Skeletal muscle satellite cell (primary cell): ENCODE measurements at regions not wholly inside any gene's neighbourhood (a gene's known extent, or its start where the extent isn't known, plus 50 kb on each side); places are given as distances from the start of the nearest gene placed in this dataset.

ENCODE experiments used
- H3K27me3 ChIP-seq: 2 replicates; pipeline ENCODE4 v1.7.0; 2013; ENCODE audit warnings: low read length; ENCODE audit not compliant: control insufficient read depth, insufficient read depth
- H3K36me3 ChIP-seq: 2 replicates; pipeline ENCODE4 v1.7.0; 2013; ENCODE audit warnings: mild to moderate bottlenecking, control low read depth, low read length; ENCODE audit not compliant: insufficient read depth
- H3K4me1 ChIP-seq: 2 replicates; pipeline ENCODE4 v1.7.0; 2013; ENCODE audit warnings: low read length; ENCODE audit not compliant: control insufficient read depth, insufficient read depth
- H3K4me2 ChIP-seq: 2 replicates; pipeline ENCODE4 v1.7.0; 2013; ENCODE audit warnings: mild to moderate bottlenecking, low read length
- H3K4me3 ChIP-seq: 2 replicates; pipeline ENCODE4 v1.7.0; 2013; ENCODE audit warnings: low read length
- H3K9ac ChIP-seq: 2 replicates; pipeline ENCODE4 v1.7.0; 2013; ENCODE audit warnings: mild to moderate bottlenecking, low read depth, low read length, moderate library complexity
- H3K9me3 ChIP-seq: replicated peaks from 2 replicates; pipeline ENCODE4 v1.7.0; 2013; ENCODE audit warnings: mild to moderate bottlenecking, control low read depth, low read length

DNA sequence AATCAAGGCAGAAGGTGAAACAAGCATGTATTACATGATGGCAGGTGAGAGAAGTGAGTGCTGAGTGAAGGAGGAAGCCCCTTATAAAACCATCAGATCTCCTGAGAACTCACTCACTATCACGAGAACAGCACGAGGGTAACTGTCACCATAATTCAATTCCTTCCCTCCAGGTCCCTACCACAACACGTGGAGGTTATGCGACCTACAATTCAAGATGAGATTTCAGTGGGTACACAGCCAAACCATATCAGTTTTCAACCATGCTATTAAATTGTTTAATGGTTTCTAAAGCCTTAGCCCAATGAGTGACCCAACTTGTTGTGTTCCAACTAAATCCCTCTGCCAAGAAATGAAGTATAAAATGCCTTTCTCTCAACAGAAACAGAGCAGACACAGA, 519.8 kb downstream of the GBA3 start:
- H3K27me3 ChIP-seq, result no peaks in the 10 kb centered on the region
- no peak overlapping the region for H3K4me3 ChIP-seq
- H3K36me3 ChIP-seq, result no peaks in the 10 kb centered on the region
- H3K9me3 ChIP-seq, result no peaks in the 10 kb centered on the region
- no peaks in the 10 kb centered on the region for H3K4me1 ChIP-seq
- H3K4me2 ChIP-seq, result no peak overlapping the region
- no peak overlapping the region for H3K9ac ChIP-seq

DNA sequence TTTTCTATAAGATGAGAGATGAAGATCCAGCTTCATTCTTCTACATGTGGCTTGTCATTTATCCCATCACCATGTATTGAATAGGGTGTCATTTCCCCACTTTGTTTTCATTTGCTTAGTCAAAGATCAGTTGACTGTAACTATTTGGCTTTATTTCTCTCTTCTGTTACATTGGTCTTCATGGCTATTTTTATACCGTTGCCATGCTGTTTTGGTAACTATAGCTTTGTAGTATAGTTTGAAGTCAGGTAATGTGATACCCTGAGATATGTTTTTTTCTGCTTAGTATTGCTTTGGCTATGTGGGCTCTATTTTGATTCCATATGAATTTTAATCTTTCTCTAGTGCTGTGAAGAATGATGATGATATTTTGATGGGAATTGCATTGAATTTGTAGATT, 514.3 kb downstream of the GBA3 start:
- Histone ChIP-seq H3K36me3 (no peaks in the 10 kb centered on the region), H3K4me1 (no peaks in the 10 kb centered on the region), H3K9me3 (no peaks in the 10 kb centered on the region), H3K27me3 (no peaks in the 10 kb centered on the region), H3K9ac (no peak overlapping the region), H3K4me2 (no peak overlapping the region), H3K4me3 (no peak overlapping the region)

DNA sequence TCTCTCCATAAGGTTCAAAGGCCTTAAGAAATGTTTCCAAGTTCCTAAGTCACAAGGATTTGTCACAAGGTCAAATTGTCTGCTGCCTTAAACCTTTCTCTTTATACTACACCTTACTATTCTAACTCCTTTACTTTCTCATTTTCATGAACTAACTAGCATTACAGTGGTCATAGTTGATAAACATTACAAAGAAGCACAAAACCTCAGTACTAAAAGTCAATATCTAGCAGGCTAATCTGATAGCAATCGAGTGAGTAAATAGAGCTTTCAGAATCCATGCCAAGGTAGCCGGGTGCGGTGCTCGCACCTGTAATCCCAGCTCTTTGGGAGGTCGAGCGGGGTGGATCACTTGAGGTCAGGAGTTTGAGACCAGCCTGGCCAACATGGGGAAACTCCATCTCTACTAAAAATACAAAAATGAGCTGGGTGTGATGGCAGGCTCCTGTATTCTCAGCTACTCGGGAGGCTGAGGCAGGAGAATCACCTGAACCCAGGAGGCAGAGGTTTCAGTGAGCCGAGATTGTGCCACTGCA, 510.0 kb downstream of the GBA3 start:
- Histone ChIP-seq H3K9ac (no peak overlapping the region), H3K9me3 (no peaks in the 10 kb centered on the region), H3K4me2 (no peak overlapping the region), H3K4me3 (no peak overlapping the region), H3K4me1 (no peaks in the 10 kb centered on the region), H3K36me3 (no peaks in the 10 kb centered on the region), H3K27me3 (no peaks in the 10 kb centered on the region)

DNA sequence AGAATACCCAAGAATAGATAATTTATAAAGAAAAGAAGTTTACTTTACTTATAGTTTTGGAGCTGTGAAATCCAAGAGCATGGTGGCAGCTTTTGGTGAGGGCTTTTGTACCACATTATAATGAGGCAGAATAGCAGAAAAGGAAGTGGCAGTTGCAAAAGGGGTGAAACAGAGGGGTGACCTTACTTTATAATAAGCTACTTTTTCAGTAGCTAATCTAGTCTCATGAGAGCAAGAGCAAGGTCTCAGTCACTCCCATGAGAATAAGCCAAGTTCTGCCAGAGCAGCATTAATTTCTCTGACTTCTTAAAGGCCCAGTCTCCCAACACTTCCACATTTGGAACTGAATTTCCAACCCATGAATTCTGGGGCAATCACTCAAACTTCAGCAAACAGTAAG, 502.0 kb downstream of the GBA3 start:
- no peak overlapping the region for H3K4me3 ChIP-seq
- H3K27me3 ChIP-seq, result no peaks in the 10 kb centered on the region
- no peaks in the 10 kb centered on the region for H3K9me3 ChIP-seq
- H3K36me3 ChIP-seq, result no peaks in the 10 kb centered on the region
- H3K4me1 ChIP-seq, result no peaks in the 10 kb centered on the region
- no peak overlapping the region for H3K4me2 ChIP-seq
- no peak overlapping the region for H3K9ac ChIP-seq

DNA sequence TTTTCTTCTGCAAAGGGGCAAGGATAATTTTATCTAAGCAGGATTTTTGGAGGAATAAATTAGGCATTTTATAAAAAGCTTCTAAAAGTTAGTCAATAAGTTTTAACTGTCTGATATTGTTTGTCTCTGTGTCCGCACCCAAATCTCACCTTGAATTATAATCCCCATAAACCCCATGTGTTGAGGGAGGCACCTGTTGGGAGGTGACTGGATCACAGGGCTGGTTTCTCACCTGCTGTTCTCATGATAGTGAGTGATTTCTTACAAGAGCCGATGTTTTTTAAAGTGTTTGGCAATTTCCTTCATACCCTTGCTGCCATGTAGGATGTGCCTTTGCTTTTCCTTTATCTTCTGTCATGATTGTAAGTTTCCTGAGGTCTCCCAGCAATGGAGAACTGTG, 481.4 kb downstream of the GBA3 start:
- no peaks in the 10 kb centered on the region for H3K36me3 ChIP-seq
- no peaks in the 10 kb centered on the region for H3K4me1 ChIP-seq
- H3K9me3 ChIP-seq, result no peaks in the 10 kb centered on the region
- no peaks in the 10 kb centered on the region for H3K27me3 ChIP-seq
- H3K4me3 ChIP-seq, result no peak overlapping the region
- no peak overlapping the region for H3K9ac ChIP-seq
- no peak overlapping the region for H3K4me2 ChIP-seq

DNA sequence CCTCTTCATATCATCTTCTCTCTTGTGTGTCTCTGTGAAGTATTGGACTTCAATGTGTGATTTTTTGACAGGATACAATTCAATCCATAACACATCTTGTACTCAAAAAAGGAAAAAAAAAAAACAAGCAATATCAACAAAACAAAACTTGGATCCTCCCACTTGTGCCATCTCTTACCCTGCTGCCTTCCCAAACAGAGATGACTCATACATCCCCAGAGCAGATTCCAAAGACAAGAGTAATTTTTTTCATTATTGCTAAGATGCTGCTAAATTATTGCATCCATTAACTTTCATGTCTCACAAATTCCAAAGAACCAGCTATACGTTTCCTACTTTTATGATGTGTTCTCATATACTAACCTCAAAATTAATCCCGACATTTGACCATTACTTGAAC, 479.2 kb downstream of the GBA3 start:
- no peaks in the 10 kb centered on the region for H3K9me3 ChIP-seq
- no peak overlapping the region for H3K4me2 ChIP-seq
- H3K4me1 ChIP-seq, result peaks cover 5% of the 10 kb centered on the region
- no peaks in the 10 kb centered on the region for H3K27me3 ChIP-seq
- H3K4me3 ChIP-seq, result no peak overlapping the region
- H3K36me3 ChIP-seq, result no peaks in the 10 kb centered on the region
- no peak overlapping the region for H3K9ac ChIP-seq

DNA sequence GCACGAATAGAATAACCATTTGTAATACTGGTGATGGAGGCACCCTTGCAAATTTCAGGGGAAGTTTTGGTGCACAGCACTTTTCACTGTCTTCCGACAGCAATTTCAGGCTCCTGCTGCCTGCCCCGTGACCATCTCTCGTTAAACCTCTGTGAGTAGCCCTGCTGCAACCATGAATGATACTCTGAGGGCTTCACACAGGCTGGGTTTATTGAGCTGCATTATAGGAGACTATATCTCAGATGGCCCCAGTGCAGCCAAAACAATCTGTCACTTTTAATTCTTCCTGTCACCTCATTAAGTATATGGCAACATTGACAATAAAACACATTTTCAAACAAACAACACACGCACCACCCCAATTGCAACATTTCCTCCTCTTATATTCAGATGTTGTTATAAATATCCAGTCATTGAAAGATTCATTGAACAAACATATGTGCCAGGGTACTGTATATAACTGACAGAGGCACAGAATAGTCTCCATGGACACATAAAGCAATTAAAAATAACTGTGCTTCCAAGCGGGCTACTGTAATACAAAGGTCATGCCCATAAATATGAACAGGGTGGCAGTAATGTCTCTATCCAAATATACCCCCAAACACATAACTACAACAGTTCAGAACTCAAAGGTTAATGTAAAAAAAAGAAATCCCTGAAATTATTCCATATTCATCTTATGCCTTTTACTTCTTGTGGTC, 477.0 kb downstream of the GBA3 start:
- H3K4me1 ChIP-seq, result peaks cover 5% of the 10 kb centered on the region
- no peaks in the 10 kb centered on the region for H3K36me3 ChIP-seq
- H3K4me2 ChIP-seq, result no peak overlapping the region
- H3K27me3 ChIP-seq, result no peaks in the 10 kb centered on the region
- H3K4me3 ChIP-seq, result no peak overlapping the region
- no peak overlapping the region for H3K9ac ChIP-seq
- no peaks in the 10 kb centered on the region for H3K9me3 ChIP-seq

DNA sequence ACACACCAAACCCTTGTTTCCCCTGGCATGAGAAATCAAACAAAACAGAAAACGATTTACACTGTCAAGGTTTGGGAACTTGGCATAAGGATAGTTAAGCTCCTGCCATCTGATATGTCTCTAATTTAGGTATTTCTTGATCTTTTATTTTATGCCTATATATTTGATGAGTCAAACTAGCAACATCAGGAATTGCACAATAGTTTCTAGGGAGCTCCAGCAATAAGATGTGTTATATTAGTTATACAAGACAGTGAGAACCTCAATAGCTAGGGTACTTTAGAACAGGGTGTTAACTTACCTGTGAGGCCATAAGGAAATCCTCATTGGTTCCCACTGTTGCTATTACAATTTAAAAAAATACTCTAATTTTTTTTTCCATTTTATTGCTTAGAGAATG, 474.2 kb downstream of the GBA3 start:
- Histone ChIP-seq H3K9me3 (no peaks in the 10 kb centered on the region), H3K4me2 (no peak overlapping the region), H3K36me3 (no peaks in the 10 kb centered on the region), H3K4me1 (peaks cover 5% of the 10 kb centered on the region), H3K27me3 (no peaks in the 10 kb centered on the region), H3K4me3 (no peak overlapping the region), H3K9ac (no peak overlapping the region)

DNA sequence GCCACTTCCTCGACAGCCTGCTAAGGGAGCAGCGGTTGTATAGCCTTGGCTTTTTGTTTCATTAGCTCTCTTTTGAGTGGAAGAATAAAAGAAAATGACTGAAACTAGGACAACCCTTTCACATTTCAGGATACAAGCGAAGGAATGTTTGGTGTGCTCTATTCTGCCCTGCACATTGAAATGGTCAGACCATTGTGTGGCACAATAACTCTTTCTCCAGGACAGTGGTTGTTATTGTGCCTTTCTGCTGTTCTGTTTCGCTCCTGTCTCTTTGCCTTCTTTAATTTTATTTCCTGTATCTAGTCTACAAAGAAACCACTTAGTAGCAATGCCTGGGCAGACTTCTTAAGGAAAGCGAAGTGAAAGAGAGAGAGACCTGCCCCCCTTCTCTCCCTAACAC, 473.7 kb downstream of the GBA3 start:
- H3K4me3 ChIP-seq, result no peak overlapping the region
- H3K9ac ChIP-seq, result no peak overlapping the region
- peaks cover 5% of the 10 kb centered on the region for H3K4me1 ChIP-seq
- H3K27me3 ChIP-seq, result no peaks in the 10 kb centered on the region
- no peak overlapping the region for H3K4me2 ChIP-seq
- H3K36me3 ChIP-seq, result no peaks in the 10 kb centered on the region
- no peaks in the 10 kb centered on the region for H3K9me3 ChIP-seq

DNA sequence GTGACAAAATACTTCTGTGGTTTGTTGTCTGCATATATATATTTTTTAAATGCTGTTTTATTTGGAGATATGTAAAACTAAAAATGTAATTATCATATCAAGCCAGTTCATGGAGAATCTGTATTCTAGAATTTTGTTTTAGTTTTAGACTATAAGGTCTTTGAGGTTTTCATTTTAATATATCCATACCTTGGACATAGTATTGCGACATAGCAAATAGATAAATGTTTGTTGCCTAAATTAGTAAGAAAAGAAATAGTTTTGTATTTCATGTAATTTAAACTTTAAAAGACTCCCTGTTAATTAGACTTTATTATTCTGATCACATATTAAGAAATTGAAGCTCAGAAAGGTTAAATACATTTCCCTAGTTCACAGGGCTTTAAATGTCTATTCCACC, 472.9 kb downstream of the GBA3 start:
- Histone ChIP-seq H3K36me3 (no peaks in the 10 kb centered on the region), H3K4me3 (no peak overlapping the region), H3K4me2 (no peak overlapping the region), H3K27me3 (no peaks in the 10 kb centered on the region), H3K4me1 (peaks cover 5% of the 10 kb centered on the region), H3K9ac (no peak overlapping the region), H3K9me3 (no peaks in the 10 kb centered on the region)

DNA sequence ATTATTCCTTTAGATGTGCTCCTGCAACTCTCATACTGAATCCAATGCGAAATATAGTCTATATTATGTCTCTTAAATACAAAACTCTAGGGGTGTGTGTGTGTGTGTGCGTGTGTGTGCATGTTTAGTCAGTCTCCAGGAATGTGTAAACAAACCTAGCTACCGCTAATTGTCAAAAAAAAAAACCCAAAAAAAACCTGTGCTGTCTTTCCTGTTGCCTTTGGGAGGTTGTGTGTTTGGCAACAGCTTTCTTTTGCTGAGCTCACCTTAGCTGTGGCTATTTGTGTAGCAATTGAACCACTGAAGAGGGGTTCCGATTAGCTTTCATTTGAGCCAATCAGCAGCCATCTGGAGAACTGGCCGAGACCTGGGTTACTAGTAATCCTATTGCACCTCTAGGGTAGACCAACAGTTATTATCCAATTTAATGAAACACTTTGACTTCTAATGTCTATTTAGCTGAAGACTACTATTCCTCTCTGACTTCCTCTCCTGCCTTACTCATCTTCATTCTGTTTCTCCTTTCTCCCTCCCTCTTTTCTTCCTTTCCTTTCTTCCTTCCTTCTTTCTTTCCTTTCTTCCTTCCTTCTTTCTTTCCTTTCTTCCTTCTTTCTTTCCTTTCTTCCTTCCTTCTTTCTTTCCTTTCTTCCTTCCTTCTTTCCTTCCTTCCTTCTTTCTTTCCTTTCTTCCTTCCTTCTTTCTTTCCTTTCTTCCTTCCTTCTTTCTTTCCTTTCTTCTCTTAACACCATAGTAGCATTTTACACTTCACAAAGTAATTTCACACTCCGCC, 471.1 kb downstream of the GBA3 start:
- Histone ChIP-seq H3K4me3 (no peak overlapping the region), H3K4me2 (no peak overlapping the region), H3K9me3 (no peaks in the 10 kb centered on the region), H3K27me3 (no peaks in the 10 kb centered on the region), H3K36me3 (no peaks in the 10 kb centered on the region), H3K9ac (no peak overlapping the region), H3K4me1 (peaks cover 4% of the 10 kb centered on the region)

DNA sequence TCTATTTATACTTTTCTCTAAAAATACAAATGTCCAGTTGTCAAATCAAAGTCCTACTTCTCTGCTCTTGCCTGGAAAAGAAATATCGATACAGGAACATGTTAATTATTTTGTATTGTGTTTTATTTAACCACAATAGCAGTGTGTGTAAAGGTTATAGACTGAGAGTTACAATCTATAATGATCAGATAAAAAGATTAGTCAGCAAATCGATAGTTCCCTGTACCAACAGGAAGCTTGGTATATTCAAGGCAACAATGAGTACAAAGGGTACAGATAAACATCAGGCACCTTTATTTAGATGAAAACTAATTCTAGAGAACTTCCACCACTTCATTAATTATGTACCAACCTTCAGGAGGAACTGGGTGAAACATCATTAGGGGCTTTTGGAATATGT, 469.5 kb downstream of the GBA3 start:
- no peaks in the 10 kb centered on the region for H3K27me3 ChIP-seq
- no peak overlapping the region for H3K9ac ChIP-seq
- no peaks in the 10 kb centered on the region for H3K36me3 ChIP-seq
- no peak overlapping the region for H3K4me2 ChIP-seq
- H3K4me3 ChIP-seq, result no peak overlapping the region
- no peaks in the 10 kb centered on the region for H3K4me1 ChIP-seq
- H3K9me3 ChIP-seq, result no peaks in the 10 kb centered on the region
